ENCODE measurements at regions not wholly inside any gene's neighbourhood (a gene's known extent, or its start where the extent isn't known, plus 50 kb on each side); places are given as distances from the start of the nearest gene placed in this dataset.

GRCh38 chr1:112133487-112133886 lies 144.0 kb upstream of the KCND3 start:
- no peak for TF ChIP-seq RELB (IDR thresholded peaks at IDR 0.05; ENCODE audit: low read depth)
- TF ChIP-seq CTCF (IDR thresholded peaks at IDR 0.05 in 2 of 3, conservative IDR thresholded peaks at IDR 0.05 in 1 of 3; ENCODE audit: control insufficient read depth in 2 of 3, extremely low read depth in 1 of 3, insufficient read depth in 1 of 3, low read depth in 3 of 3, low read length in 3 of 3) = no peak
- no peak for TF ChIP-seq BHLHE40 (IDR thresholded peaks at IDR 0.05; ENCODE audit: borderline replicate concordance in 1 of 2, low read depth in 2 of 2, low read length in 1 of 2)
- no peak for TF ChIP-seq ZBTB33 (IDR thresholded peaks at IDR 0.05)
- TF ChIP-seq ATF7 (IDR thresholded peaks at IDR 0.05; ENCODE audit: low read depth) = no peak
- no peak for TF ChIP-seq CREB1 (IDR thresholded peaks at IDR 0.05; ENCODE audit: low read depth)
- TF ChIP-seq ZNF384 (IDR thresholded peaks at IDR 0.05; ENCODE audit: borderline replicate concordance, low read depth, low read length) = no peak
- no peak for TF ChIP-seq POLR2AphosphoS5 (IDR thresholded peaks at IDR 0.05; ENCODE audit: low read length)
- TF ChIP-seq SIN3A (IDR thresholded peaks at IDR 0.05; ENCODE audit: low read depth, low read length) = no peak
- no peak for TF ChIP-seq CEBPB (IDR thresholded peaks at IDR 0.05; ENCODE audit: borderline replicate concordance in 1 of 2, low read depth in 2 of 2, low read length in 2 of 2)
- no peak for TF ChIP-seq RBBP5 (conservative IDR thresholded peaks at IDR 0.05)
- TF ChIP-seq POLR2A (IDR thresholded peaks at IDR 0.05; ENCODE audit: low read depth, low read length) = no peak
- TF ChIP-seq HDAC6 (IDR thresholded peaks at IDR 0.05; ENCODE audit: unreplicated experiment) = no peak
- no peak for TF ChIP-seq ETV6 (conservative IDR thresholded peaks at IDR 0.05 in 1 of 2, IDR thresholded peaks at IDR 0.05 in 1 of 2; ENCODE audit: borderline replicate concordance in 1 of 2, low read depth in 1 of 2)

All from GM12878 (cell line).